Skin epidermis (tissue), 12 donors: ENCODE measurements at regions not wholly inside any gene's neighbourhood (a gene's known extent, or its start where the extent isn't known, plus 50 kb on each side); places are given as distances from the start of the nearest gene placed in this dataset.

Experiments
- H3K27ac ChIP-seq, 21 experiments: fragments of 200-600 bp; sonication (generic) in 11 of 21; one replicate each; pipeline ENCODE4 v1.5.0; 2020; ENCODE audit warnings: mild to moderate bottlenecking in 3 of 21, inconsistent platforms in 2 of 21, moderate library complexity in 2 of 21
- H3K4me3 ChIP-seq, 7 experiments: fragments of 200-600 bp; sonication (generic) in 2 of 7; one replicate each; pipeline ENCODE4 v1.5.0; 2020; ENCODE audit warnings: inconsistent platforms in 2 of 7, mild to moderate bottlenecking in 2 of 7, moderate library complexity in 1 of 7

- Histone ChIP-seq H3K4me3 (no peak overlapping the region), H3K27ac (peak overlapping the region in 3 of 21 experiments; percentile 29 to 64 (median 55))
Observed at GRCh38 chr2:66781804-66782203, 346.9 kb downstream of the MEIS1 start.

- H3K4me3 ChIP-seq, result no peak overlapping the region
Observed at GRCh38 chr2:66782780-66783361, 347.9 kb downstream of the MEIS1 start.

GRCh38 chr2:66789741-66790140 is 354.8 kb downstream of the MEIS1 start:
- no peak overlapping the region for H3K4me3 ChIP-seq
- no peak overlapping the region for H3K27ac ChIP-seq

More at GRCh38 chr2:66782780-66783361, 347.9 kb downstream of the MEIS1 start:
- H3K27ac ChIP-seq, result peak overlapping the region in 1 of 21 experiments; percentile 64

GRCh38 chr2:66790651-66791181 is 355.8 kb downstream of the MEIS1 start:
- no peak overlapping the region for H3K27ac ChIP-seq
- no peak overlapping the region for H3K4me3 ChIP-seq

GRCh38 chr2:66794070-66794469 is 359.1 kb downstream of the MEIS1 start:
- H3K4me3 ChIP-seq, result no peak overlapping the region
- no peak overlapping the region for H3K27ac ChIP-seq

GRCh38 chr2:66794551-66794950 is 359.6 kb downstream of the MEIS1 start:
- H3K27ac ChIP-seq, result no peak overlapping the region
- no peak overlapping the region for H3K4me3 ChIP-seq

- H3K4me3 ChIP-seq, result no peak overlapping the region
- H3K27ac ChIP-seq, result no peak overlapping the region
Observed at GRCh38 chr2:66802877-66803276, 368.0 kb downstream of the MEIS1 start.

GRCh38 chr2:66803726-66804125 is 368.8 kb downstream of the MEIS1 start:
- H3K27ac ChIP-seq, result no peak overlapping the region

GRCh38 chr2:66805016-66805865 is 370.3 kb downstream of the MEIS1 start:
- H3K27ac ChIP-seq, result no peak overlapping the region
- H3K4me3 ChIP-seq, result no peak overlapping the region

More at GRCh38 chr2:66803726-66804125, 368.8 kb downstream of the MEIS1 start:
- no peak overlapping the region for H3K4me3 ChIP-seq

GRCh38 chr2:66805968-66806367 is 371.0 kb downstream of the MEIS1 start:
- no peak overlapping the region for H3K27ac ChIP-seq
- no peak overlapping the region for H3K4me3 ChIP-seq

GRCh38 chr2:66813525-66813924 is 378.6 kb downstream of the MEIS1 start:
- Histone ChIP-seq H3K27ac (no peak overlapping the region), H3K4me3 (no peak overlapping the region)

GRCh38 chr2:66813976-66814375 is 379.1 kb downstream of the MEIS1 start:
- Histone ChIP-seq H3K4me3 (no peak overlapping the region), H3K27ac (no peak overlapping the region)

- Histone ChIP-seq H3K27ac (no peak overlapping the region), H3K4me3 (no peak overlapping the region)
Observed at GRCh38 chr2:66814916-66815315, 380.0 kb downstream of the MEIS1 start.

GRCh38 chr2:66815886-66816285 is 381.0 kb downstream of the MEIS1 start:
- no peak overlapping the region for H3K27ac ChIP-seq
- no peak overlapping the region for H3K4me3 ChIP-seq

- no peak overlapping the region for H3K27ac ChIP-seq
- no peak overlapping the region for H3K4me3 ChIP-seq
Observed at GRCh38 chr2:66821168-66821567, 386.2 kb downstream of the MEIS1 start.

- Histone ChIP-seq H3K27ac (no peak overlapping the region), H3K4me3 (no peak overlapping the region)
Observed at GRCh38 chr2:66822186-66822585, 387.3 kb downstream of the MEIS1 start.

- no peak overlapping the region for H3K4me3 ChIP-seq
- H3K27ac ChIP-seq, result no peak overlapping the region
Observed at GRCh38 chr2:66824926-66825325, 390.0 kb downstream of the MEIS1 start.

GRCh38 chr2:66827851-66828250 is 392.9 kb downstream of the MEIS1 start:
- Histone ChIP-seq H3K4me3 (no peak overlapping the region), H3K27ac (no peak overlapping the region)

- H3K4me3 ChIP-seq, result no peak overlapping the region
- H3K27ac ChIP-seq, result no peak overlapping the region
Observed at GRCh38 chr2:66828876-66829275, 394.0 kb downstream of the MEIS1 start.

GRCh38 chr2:66830881-66831280 is 396.0 kb downstream of the MEIS1 start:
- H3K27ac ChIP-seq, result no peak overlapping the region
- H3K4me3 ChIP-seq, result no peak overlapping the region
